HG03025 (cell line): ENCODE measurements at regions not wholly inside any gene's neighbourhood (a gene's known extent, or its start where the extent isn't known, plus 50 kb on each side); places are given as distances from the start of the nearest gene placed in this dataset.

Source experiments
- ATAC-seq: cut with Tn5 transposase; IDR thresholded peaks from one replicate; pipeline ENCODE4 v1.9.1; 2021; ENCODE audit warnings: mild to moderate bottlenecking, moderate library complexity; ENCODE audit not compliant: unreplicated experiment, low FRiP score

DNA sequence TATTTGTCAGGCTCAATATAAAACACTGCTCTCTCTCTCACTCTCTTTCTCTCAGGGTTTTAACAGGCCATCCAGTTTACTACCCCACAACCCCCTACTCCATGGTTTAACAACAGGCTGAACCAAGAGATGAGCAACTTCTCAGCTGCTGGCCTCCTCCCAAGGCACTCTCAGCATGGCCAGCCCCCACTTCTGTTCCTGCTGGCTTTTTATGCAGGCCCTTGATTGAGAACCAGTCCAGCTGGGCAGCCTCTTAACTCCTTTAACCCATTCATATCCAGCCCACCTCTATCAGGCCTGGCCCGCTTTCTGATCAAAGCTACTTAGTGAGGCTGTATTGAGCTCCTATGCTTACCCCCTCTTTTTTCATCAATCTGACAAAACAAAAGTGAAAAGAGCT is 346.8 kb upstream of the POU3F2 start:
- no peak for ATAC-seq

DNA sequence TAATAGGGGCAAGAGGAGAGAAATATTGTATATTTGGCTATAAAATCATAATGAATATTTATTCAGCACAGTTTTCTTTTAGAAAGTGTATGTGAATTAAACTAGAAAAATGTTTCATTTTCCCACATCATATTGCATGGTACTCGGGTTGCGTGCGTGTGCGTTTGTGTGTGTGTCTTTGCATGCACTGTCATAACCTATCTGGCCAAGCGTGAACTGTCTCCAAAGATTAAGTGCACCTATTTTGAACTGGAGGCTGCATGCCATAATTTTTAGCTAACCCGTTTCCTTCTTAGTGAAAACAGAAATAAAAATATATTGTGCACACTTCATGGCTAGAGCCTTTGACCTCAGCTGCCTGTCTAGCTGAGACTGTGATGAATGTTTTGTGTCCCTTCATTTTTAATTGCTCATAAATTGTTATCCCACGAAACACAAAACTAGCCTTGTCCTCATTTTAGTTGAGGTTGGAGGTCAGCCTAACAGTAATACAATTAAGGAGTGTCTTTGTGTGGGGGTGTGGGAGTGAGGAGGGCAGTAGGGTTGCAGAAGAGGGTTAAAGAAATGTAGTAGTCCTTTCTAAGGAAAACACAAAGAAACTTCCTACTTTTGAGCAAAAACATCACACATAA is 336.1 kb upstream of the POU3F2 start:
- ATAC-seq: no peak

DNA sequence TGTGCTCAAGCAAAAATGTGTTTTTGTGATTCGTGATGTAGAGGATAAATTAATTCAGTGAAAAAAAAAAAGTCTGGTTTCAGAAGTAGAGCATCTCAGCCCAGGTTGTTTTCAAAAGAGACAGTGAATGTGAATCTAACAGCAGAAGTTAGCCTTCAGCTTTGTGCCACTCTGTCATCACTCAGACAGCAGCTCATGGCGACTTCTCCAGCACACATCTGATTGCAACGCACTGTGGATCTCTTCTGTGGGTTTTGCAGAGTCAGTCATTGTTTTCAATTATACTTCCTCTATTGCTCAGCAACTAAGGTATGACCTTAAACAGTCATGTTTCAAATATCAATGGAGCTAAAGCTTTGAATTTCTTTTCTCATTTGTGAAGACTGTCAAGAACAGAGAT is 335.5 kb upstream of the POU3F2 start:
- ATAC-seq: no peak

GRCh38 chr6:98514073-98514720 is 320.2 kb upstream of the POU3F2 start:
- ATAC-seq: peak; percentile 51

GRCh38 chr6:98514796-98515195 is 319.6 kb upstream of the POU3F2 start:
- no peak for ATAC-seq

DNA sequence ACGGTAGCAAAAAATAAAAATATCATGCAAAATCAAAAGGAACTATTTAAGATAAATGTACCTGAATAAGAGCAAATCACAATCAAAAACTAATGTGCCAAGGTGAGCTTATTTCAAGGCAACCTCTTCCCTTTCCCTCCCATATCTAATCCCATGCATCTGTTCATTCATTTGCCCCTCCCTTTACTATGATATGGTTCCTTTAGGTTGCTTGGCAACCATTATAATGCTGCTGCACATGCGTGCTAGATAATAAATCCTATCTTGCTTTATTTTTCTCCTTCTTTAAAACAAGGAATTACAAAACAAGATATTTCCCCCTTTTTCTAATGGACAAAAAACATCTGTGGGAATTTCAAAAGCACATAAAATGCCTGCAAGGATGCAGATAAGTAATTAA is 318.2 kb upstream of the POU3F2 start:
- no peak for ATAC-seq

- no peak for ATAC-seq
Measured at GRCh38 chr6:98516866-98517265, 317.5 kb upstream of the POU3F2 start.

DNA sequence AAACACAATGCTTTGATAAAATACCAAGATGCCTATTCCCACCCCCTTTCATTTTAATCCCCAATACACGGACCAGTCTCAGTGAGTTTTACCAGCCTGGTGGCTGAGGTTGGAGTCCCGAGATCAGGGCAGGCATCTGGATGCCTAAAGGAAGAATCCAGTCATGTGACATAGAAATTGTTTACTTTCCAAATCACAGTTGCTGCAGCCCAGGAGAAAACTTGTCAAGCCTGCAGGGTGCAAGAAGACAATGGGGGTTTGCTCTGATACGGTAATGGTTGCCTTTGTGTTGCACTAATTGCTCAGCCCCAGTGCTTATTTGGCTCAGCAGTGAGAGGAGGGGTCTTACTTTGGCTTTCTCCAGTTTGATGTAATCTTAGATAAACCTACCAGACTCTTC is 308.5 kb upstream of the POU3F2 start:
- no peak for ATAC-seq

DNA sequence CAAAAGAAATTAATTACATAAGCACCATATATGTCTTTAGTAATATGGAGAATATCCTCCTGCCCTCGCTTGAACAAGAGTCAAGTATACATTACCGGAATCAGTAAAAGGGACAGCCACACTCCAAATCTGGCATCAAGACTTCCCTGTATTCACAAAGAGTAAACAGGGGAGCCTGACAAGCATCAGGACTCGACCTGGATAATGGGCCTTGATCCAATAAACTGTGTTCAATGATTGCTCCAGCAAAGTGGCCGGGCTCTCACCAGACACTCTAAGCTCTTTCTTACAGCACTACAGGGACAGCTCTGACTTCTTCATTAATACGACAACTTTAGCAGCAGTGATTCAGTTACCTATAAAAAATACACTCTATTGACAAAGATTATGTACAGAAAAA is 307.9 kb upstream of the POU3F2 start:
- no peak for ATAC-seq

- no peak for ATAC-seq
Measured at GRCh38 chr6:98529364-98529763, 305.0 kb upstream of the POU3F2 start.

GRCh38 chr6:98530732-98531131 is 303.6 kb upstream of the POU3F2 start:
- no peak for ATAC-seq

GRCh38 chr6:98532004-98532403 is 302.4 kb upstream of the POU3F2 start:
- ATAC-seq: no peak

GRCh38 chr6:98539741-98540140 is 294.6 kb upstream of the POU3F2 start:
- no peak for ATAC-seq

- no peak for ATAC-seq
Measured at GRCh38 chr6:98546376-98546775, 288.0 kb upstream of the POU3F2 start.

DNA sequence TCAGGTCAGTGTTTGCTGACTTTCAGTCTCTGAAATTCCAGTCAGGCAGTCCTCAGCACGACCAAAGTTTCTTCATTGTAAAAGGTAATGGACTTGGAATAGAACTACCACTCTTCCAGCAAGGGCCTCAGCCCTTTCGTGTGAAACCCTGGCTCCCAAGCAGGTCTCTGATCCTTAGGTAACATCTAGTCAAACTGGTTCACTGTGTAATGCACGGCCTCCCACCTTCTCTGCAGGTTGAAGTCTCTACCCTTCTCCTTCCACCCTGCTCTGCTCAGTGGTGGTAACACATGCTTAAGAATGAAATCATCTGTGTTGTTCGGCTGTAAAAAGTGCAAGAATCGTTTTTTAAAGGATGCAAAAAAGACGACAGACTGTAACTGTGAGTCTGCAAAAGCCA is 287.2 kb upstream of the POU3F2 start:
- ATAC-seq: no peak

DNA sequence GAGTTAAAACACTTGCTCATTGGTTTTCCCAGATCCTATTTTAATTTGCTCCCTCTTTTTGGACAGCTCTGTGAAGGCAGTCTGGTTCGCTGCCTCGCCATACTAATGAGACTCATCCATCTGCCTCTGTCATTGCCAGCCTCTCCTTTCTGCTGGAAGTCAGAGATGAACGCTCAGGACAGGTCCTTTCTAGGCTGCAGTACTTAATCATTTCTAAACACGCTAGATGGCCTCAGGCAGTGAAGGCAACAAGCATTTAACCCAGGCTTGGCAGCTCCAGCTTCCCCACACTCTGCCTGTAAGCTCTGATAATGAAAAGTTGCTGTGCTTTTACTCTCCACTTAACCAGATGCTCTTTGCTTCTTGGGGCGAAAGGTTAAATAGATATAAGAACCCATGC is 286.7 kb upstream of the POU3F2 start:
- no peak for ATAC-seq

- no peak for ATAC-seq
Measured at GRCh38 chr6:98548301-98548700, 286.1 kb upstream of the POU3F2 start.

DNA sequence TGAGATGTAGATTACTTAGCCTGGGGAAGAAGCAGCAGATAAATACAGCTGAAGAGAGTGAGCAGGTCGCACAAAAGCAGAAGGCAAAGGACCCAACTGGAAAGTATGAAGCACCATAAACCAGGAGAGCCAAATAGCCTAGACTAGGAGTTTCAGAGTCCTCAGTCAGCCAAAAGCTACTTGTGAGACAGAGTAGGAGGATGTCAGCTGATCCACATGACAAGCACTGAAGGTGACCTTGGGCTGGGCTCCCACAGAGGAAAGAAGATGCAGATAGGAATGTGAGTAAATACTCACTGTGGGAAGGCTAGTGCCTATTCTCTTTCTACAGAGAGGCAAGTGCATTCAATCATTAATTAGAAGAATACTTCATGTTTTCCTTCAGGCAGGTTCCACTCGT is 274.0 kb upstream of the POU3F2 start:
- ATAC-seq: no peak

- no peak for ATAC-seq
Measured at GRCh38 chr6:98560841-98561240, 273.5 kb upstream of the POU3F2 start.

GRCh38 chr6:98566126-98566525 is 268.2 kb upstream of the POU3F2 start:
- ATAC-seq: no peak

DNA sequence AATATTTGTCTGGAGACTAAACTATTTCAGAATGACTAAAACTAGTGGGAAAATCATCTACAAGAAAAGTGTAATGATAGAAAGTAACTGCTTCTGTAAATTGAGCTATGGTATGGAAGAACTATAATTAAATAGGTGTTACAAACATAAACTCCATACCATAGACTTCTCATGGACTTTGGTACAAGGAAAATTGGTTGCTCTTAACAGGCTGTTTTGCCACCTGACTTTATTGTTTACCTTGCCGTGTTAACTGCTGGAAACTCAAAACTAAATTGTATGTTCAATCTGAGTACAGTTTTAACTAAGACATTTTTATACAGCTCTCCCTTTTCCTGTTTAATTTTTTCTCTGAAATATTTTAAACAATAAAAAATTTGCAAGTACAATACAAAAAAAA is 261.8 kb upstream of the POU3F2 start:
- no peak for ATAC-seq

GRCh38 chr6:98574984-98575383 is 259.4 kb upstream of the POU3F2 start:
- ATAC-seq: no peak

DNA sequence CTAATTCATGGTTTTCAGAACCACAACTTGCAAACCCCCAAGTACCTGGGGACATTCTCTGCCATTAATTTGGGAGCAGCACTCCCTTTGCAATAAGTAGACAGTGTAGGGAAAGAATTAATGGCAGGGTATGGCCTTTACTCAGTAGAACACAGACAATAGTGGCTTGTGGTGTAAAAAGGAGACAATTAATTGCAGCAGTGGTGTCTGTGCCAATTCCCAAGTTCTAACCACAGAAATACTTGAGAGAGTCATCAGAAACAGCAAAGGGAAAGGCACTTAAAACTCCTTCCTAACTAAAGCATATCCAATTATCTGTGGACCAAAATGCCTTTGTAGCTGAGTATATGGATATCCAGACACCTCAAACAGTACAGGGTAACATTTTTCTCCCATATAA is 257.6 kb upstream of the POU3F2 start:
- no peak for ATAC-seq
